Upper lobe of left lung (tissue), 6 donors: ENCODE measurements at regions not wholly inside any gene's neighbourhood (a gene's known extent, or its start where the extent isn't known, plus 50 kb on each side); places are given as distances from the start of the nearest gene placed in this dataset.

Source experiments
- ATAC-seq, 2 donors: fragments of 200-7000 bp; cut with Tn5 transposase; one replicate each; pipeline ENCODE4 v1.9.1; 2022; ENCODE audit warnings: mild to moderate bottlenecking in 2 of 2, moderate library complexity in 2 of 2; ENCODE audit not compliant: low FRiP score in 2 of 2
- DNase-seq, 2 donors: peaks; one replicate each; pipeline ENCODE4 v3.0.0-alpha.2; 2019 to 2020
- H3K27ac ChIP-seq, 4 donors: fragments of 200-600 bp; sonication (generic); one replicate each; pipeline ENCODE4 v1.5.1; 2016 to 2019
- H3K27me3 ChIP-seq, 4 donors: fragments of 200-600 bp; sonication (generic); one replicate each; pipeline ENCODE4 v1.5.1; 2017 to 2019
- H3K36me3 ChIP-seq, 4 donors: fragments of 200-600 bp; sonication (generic); one replicate each; pipeline ENCODE4 v1.5.1; 2016 to 2019
- H3K4me1 ChIP-seq, 4 donors: fragments of 200-600 bp; sonication (generic); one replicate each; pipeline ENCODE4 v1.5.1; 2018 to 2019
- H3K4me3 ChIP-seq, 4 donors: fragments of 200-600 bp; sonication (generic); one replicate each; pipeline ENCODE4 v1.5.1; 2017 to 2019; ENCODE audit warnings: mild to moderate bottlenecking in 2 of 4, moderate library complexity in 1 of 4
- H3K9me3 ChIP-seq, 4 donors: fragments of 200-600 bp; sonication (generic); one replicate each; pipeline ENCODE4 v1.5.1; 2018 to 2019
- EP300 ChIP-seq, 4 donors: sonication (generic); formaldehyde crosslinking; IDR thresholded peaks; one replicate each; pipeline ENCODE4 v1.5.1; 2017; ENCODE audit warnings: antibody characterized with exemption in 4 of 4, control low read depth in 2 of 4
- POLR2A ChIP-seq, 4 donors: fragments of 450-650 bp; IDR thresholded peaks; one replicate each; pipeline ENCODE4 v1.5.1; 2016 to 2017; ENCODE audit warnings: antibody characterized with exemption in 4 of 4, mild to moderate bottlenecking in 2 of 4
- POLR2AphosphoS5 ChIP-seq, 2 donors: sonication (generic); formaldehyde crosslinking; IDR thresholded peaks; one replicate each; pipeline ENCODE4 v1.5.1; 2017; ENCODE audit warnings: antibody characterized with exemption in 2 of 2
- WGBS, 2 donors: methylation state at CpG; one replicate each; pipeline ENCODE4 v1.1.5; 2017 to 2018; 5-methylcytosine and 5-hydroxymethylcytosine counted together
- TF ChIP-seq, protein P1 (sequence below), 6 experiments: fragments of 450-650 bp in 4 of 6; fragments of 200-600 bp in 2 of 6; sonication (generic) in 2 of 6; IDR thresholded peaks; one replicate each; pipeline ENCODE4 v1.5.1; 2016 to 2019; ENCODE audit warnings: antibody characterized with exemption in 6 of 6
- donor health status: DM: no; HTN: no; CAD: no; lungs with moderate emphysema.
- donor health status: DM: no; HTN: yes; CAD: no; lungs with severe emphysema.

DNA sequence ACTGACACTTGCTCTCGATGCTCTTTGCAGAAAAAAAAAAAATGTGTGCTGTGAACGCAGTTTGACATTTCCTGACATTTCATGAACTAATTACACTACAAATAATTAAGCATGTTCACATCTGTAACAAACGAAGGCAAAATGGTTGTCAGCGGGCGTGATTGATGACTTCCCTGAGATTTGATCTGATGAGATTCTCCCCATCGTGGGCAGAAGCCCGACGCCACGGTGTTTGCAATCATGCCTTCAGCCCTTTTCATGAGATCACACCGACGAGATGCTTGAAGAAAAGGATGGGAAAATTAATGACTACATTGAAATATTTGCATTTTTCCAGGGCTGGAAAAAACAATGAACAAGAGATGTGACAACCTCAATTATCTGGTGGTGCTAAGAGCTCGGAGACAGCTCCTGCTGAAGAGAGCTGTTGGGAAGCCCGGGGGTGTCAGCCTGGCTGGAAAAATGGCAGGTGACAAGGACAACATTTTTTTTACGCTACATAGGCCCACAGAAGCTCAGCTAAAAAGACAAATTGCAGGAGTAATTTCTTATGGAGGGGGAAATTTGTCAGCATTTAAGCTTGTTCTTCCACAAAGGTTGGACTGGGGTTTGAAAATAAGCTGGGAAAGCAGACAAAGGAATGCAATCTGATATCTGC, 259.4 kb upstream of the IRX3 start:
- 44 to 55% methylated on average over 14 of the region's 14 CpGs for WGBS, 2 donors
- Histone ChIP-seq H3K27me3 (no peaks in the 10 kb centered on the region), H3K4me1 (no peaks in the 10 kb centered on the region), H3K9me3 (no peaks in the 10 kb centered on the region), H3K27ac (no peak overlapping the region), H3K4me3 (no peak overlapping the region), H3K36me3 (no peaks in the 10 kb centered on the region)
- no peak for ATAC-seq
- DNase-seq: no peak
- TF ChIP-seq, protein P1, sequence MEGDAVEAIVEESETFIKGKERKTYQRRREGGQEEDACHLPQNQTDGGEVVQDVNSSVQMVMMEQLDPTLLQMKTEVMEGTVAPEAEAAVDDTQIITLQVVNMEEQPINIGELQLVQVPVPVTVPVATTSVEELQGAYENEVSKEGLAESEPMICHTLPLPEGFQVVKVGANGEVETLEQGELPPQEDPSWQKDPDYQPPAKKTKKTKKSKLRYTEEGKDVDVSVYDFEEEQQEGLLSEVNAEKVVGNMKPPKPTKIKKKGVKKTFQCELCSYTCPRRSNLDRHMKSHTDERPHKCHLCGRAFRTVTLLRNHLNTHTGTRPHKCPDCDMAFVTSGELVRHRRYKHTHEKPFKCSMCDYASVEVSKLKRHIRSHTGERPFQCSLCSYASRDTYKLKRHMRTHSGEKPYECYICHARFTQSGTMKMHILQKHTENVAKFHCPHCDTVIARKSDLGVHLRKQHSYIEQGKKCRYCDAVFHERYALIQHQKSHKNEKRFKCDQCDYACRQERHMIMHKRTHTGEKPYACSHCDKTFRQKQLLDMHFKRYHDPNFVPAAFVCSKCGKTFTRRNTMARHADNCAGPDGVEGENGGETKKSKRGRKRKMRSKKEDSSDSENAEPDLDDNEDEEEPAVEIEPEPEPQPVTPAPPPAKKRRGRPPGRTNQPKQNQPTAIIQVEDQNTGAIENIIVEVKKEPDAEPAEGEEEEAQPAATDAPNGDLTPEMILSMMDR (IDR thresholded peaks at IDR 0.05): no peak
- TF ChIP-seq POLR2A (IDR thresholded peaks at IDR 0.05): no peak
- TF ChIP-seq POLR2AphosphoS5 (IDR thresholded peaks at IDR 0.05): no peak
- no peak for TF ChIP-seq EP300 (IDR thresholded peaks at IDR 0.05)

DNA sequence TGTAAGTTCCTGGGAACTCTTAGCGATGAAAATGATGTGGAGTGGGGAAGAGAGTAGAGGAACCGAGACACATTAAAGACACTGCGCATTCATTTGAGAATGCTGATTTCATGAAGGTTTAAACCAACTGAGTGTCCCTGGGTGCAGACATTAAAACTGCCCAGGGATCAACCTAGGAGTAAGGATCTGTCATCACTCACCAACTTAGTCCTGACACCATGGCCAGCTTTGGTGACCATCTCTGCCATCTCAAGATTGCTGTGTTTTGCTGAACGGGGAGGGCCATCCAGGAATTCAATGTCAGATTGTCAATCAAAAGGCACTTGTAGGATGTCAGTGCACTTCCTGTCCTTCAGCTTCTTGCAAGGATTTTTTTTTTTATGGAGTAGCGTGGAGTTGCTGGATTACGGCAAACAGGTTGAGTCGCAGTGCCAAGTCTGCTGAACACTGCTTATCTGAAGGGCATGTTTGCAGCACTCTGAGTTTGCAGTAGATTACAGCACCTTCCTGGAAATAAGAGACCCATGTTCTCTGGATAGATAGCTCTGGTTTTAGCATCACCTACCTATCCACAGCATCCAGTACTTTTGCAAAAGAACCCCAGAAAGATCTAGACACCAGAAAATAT, 258.1 kb upstream of the IRX3 start:
- Histone ChIP-seq H3K9me3 (no peaks in the 10 kb centered on the region), H3K27me3 (no peaks in the 10 kb centered on the region), H3K4me3 (no peak overlapping the region), H3K36me3 (no peaks in the 10 kb centered on the region), H3K27ac (no peak overlapping the region), H3K4me1 (no peaks in the 10 kb centered on the region)
- ATAC-seq: no peak
- WGBS, 2 donors: 53 to 54% methylated on average over 7 of the region's 7 CpGs
- TF ChIP-seq EP300 (IDR thresholded peaks at IDR 0.05): no peak
- TF ChIP-seq, protein P1 (IDR thresholded peaks at IDR 0.05): no peak
- peak in 1 of 2 donors; percentile 34 for DNase-seq

DNA sequence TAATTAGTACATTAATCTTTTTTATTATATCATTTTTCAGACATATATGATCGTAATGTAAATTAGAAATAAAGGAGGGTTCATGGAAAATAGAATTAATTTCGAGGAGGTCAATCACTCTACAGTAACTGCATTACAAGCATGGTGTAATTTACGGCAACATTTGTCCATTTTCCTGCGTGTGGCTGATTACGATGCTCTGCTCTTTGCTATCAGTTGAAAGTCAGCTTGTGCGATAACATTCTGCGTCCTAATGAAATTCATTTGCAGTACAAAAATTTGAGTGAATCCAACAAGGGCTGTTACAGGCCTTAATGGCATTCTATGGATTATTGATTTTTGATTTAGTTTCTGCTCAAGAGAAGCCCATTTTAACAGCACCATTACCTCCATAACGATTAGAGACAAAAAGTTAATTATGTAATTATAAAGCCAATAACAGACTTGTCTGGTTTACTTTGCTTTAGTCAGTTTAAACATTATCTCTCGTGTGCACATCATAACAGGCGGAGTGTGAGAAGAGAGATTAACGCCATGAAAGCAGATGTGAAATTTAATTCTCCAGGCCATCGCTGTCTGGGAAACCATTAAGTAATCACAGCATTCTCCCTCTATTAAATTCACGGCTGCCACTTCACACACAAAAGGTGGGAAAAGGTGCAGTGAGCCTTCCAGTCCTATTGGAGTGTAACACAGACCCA, 256.4 kb upstream of the IRX3 start:
- no peak overlapping the region for H3K27ac ChIP-seq
- 83 to 84% methylated on average over 13 of the region's 13 CpGs for WGBS, 2 donors
- no peaks in the 10 kb centered on the region for H3K4me1 ChIP-seq
- H3K9me3 ChIP-seq: no peaks in the 10 kb centered on the region
- H3K27me3 ChIP-seq: no peaks in the 10 kb centered on the region
- TF ChIP-seq POLR2AphosphoS5 (IDR thresholded peaks at IDR 0.05) (no peak), EP300 (IDR thresholded peaks at IDR 0.05) (no peak), POLR2A (IDR thresholded peaks at IDR 0.05) (no peak)
- TF ChIP-seq, protein P1 (IDR thresholded peaks at IDR 0.05): no peak
- no peak overlapping the region for H3K4me3 ChIP-seq
- DNase-seq (no peak), ATAC-seq (no peak)
- H3K36me3 ChIP-seq: no peaks in the 10 kb centered on the region

DNA sequence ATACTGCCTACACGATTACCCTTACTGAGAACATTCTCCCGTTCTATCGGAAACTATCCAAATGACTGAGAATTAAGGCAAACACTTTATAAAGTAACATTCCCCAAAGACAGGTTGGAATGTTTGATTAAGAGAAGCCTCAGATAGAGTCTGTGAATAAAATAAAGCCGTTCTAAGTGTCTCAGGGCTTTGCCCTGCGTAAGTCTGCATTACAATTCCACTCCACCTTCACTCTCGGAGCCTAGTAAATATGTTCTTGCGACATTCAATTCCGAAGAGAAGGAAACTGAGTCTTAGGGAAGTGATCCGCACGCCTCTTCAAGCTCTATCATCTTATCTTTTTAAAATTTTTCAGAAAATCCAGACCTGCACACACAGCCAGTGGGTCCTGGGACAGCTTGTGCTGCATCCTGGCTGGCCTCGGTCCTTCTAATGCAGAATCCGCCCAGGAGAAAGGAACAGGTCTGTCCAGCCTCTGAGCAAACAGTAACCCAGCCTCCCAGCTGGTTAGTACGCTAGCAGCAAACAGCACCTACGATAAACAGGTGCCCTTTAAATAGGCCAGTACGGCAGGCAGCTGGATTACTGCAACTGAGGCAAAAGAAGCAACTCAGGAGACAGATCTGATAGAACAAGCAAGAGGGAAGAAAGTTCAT, 254.1 kb upstream of the IRX3 start:
- DNase-seq: peak in 1 of 2 donors; percentile 74
- Histone ChIP-seq H3K27ac (peak overlapping the region in 2 of 4 donors; percentile 40 to 63), H3K4me1 (no peaks in the 10 kb centered on the region), H3K4me3 (peak overlapping the region in 3 of 4 donors; percentile 22 to 34 (median 23)), H3K36me3 (no peaks in the 10 kb centered on the region), H3K27me3 (no peaks in the 10 kb centered on the region), H3K9me3 (no peaks in the 10 kb centered on the region)
- ATAC-seq: peak; percentile 29 to 61
- 58 to 64% methylated on average over 15 of the region's 15 CpGs for WGBS, 2 donors
- TF ChIP-seq POLR2A (IDR thresholded peaks at IDR 0.05): peak in 2 of 4 donors; percentile 23 to 65
- TF ChIP-seq, protein P1 (IDR thresholded peaks at IDR 0.05): no peak
